Astrocyte (in vitro differentiated cells and primary cell): ENCODE measurements at regions not wholly inside any gene's neighbourhood (a gene's known extent, or its start where the extent isn't known, plus 50 kb on each side); places are given as distances from the start of the nearest gene placed in this dataset.
"Not testable (repeated sequence)": the region's sequence is repeated elsewhere in the genome, so short reads cannot be mapped to it uniquely, and the experiment has no call there.

Experiments used
- DNase-seq: peaks from one replicate; pipeline ENCODE4 v3.0.0-alpha.2; 2010; ENCODE audit warnings: low read depth
- FAIRE-seq: peaks from 2 replicates; lab custom pipeline; 2011; peaks lifted over from hg19 to GRCh38; lab: Jason Lieb, UNC
- H2AFZ ChIP-seq: 2 replicates; pipeline ENCODE4 v1.6.0; 2012; ENCODE audit warnings: low read depth, low read length, inconsistent platforms
- H3K27ac ChIP-seq: 2 replicates; pipeline ENCODE4 v1.5.1; 2011; ENCODE audit warnings: low read depth, low read length, inconsistent platforms
- H3K27me3 ChIP-seq: 2 replicates; pipeline ENCODE4 v1.6.0; 2011; ENCODE audit warnings: low read length, inconsistent platforms; ENCODE audit not compliant: insufficient read depth
- H3K36me3 ChIP-seq: 2 replicates; pipeline ENCODE4 v1.5.1; 2011; ENCODE audit warnings: low read length, inconsistent platforms; ENCODE audit not compliant: insufficient read depth
- H3K4me1 ChIP-seq: 2 replicates; pipeline ENCODE4 v1.5.1; 2011; ENCODE audit warnings: low read length, inconsistent platforms; ENCODE audit not compliant: insufficient read depth
- H3K4me2 ChIP-seq: 2 replicates; pipeline ENCODE4 v1.6.0; 2012; ENCODE audit warnings: low read length, inconsistent platforms
- H3K4me3 ChIP-seq: 2 replicates; pipeline ENCODE4 v1.5.1; 2011; ENCODE audit warnings: low read depth, mild to moderate bottlenecking, low read length, inconsistent platforms; ENCODE audit not compliant: insufficient read depth
- H3K79me2 ChIP-seq: 2 replicates; pipeline ENCODE4 v1.6.0; 2012; ENCODE audit warnings: mild to moderate bottlenecking, low read length, inconsistent platforms; ENCODE audit not compliant: insufficient read depth
- H3K9ac ChIP-seq: 2 replicates; pipeline ENCODE4 v1.6.0; 2012; ENCODE audit warnings: mild to moderate bottlenecking, low read length, inconsistent platforms
- H3K9me3 ChIP-seq: 2 replicates; pipeline ENCODE4 v1.5.1; 2012; ENCODE audit warnings: low read depth, mild to moderate bottlenecking, low read length, inconsistent platforms; ENCODE audit not compliant: insufficient read depth
- H4K20me1 ChIP-seq: 2 replicates; pipeline ENCODE4 v1.6.0; 2012; ENCODE audit warnings: low read length, inconsistent platforms; ENCODE audit not compliant: insufficient read depth
- H3K27ac Mint-ChIP-seq: one replicate; pipeline ENCODE4 v1.8.0; 2021; ENCODE audit warnings: mild to moderate bottlenecking, mixed read lengths; ENCODE audit not compliant: unreplicated experiment
- H3K27me3 Mint-ChIP-seq: one replicate; pipeline ENCODE4 v1.8.0; 2021; ENCODE audit warnings: low read depth, mixed read lengths; ENCODE audit not compliant: unreplicated experiment
- H3K36me3 Mint-ChIP-seq: one replicate; pipeline ENCODE4 v1.8.0; 2021; ENCODE audit warnings: low read depth, mixed read lengths; ENCODE audit not compliant: unreplicated experiment
- H3K4me1 Mint-ChIP-seq: one replicate; pipeline ENCODE4 v1.8.0; 2021; ENCODE audit warnings: low read depth, mixed read lengths; ENCODE audit not compliant: unreplicated experiment
- H3K4me3 Mint-ChIP-seq: one replicate; pipeline ENCODE4 v1.8.0; 2021; ENCODE audit warnings: mild to moderate bottlenecking, moderate library complexity, mixed read lengths; ENCODE audit not compliant: unreplicated experiment
- H3K9me3 Mint-ChIP-seq: one replicate; pipeline ENCODE4 v1.8.0; 2021; ENCODE audit warnings: mild to moderate bottlenecking, mixed read lengths; ENCODE audit not compliant: unreplicated experiment
- CTCF ChIP-seq: IDR thresholded peaks from 2 replicates; pipeline ENCODE4 v1.5.1; 2011; ENCODE audit warnings: low read depth, mild to moderate bottlenecking, inconsistent platforms, low read length, moderate library complexity; ENCODE audit not compliant: insufficient read depth
- EZH2 ChIP-seq: IDR thresholded peaks from 2 replicates; pipeline ENCODE4 v1.6.1; 2012; ENCODE audit warnings: mild to moderate bottlenecking, low read length, inconsistent platforms; ENCODE audit not compliant: insufficient read depth

GRCh38 chr10:11691319-11691755 is 50.8 kb upstream of the ECHDC3 start:
- H3K27ac Mint-ChIP-seq, result no peak overlapping the region
- Histone ChIP-seq H3K4me2 (no peak overlapping the region), H3K79me2 (no peaks in the 10 kb centered on the region), H3K9ac (no peak overlapping the region), H3K36me3 (no peaks in the 10 kb centered on the region), H3K27me3 (peaks cover 2% of the 10 kb centered on the region), H2AFZ (no peak overlapping the region), H3K9me3 (no peaks in the 10 kb centered on the region), H4K20me1 (no peaks in the 10 kb centered on the region), H3K27ac (no peak overlapping the region), H3K4me1 (peaks cover under 1% of the 10 kb centered on the region), H3K4me3 (no peak overlapping the region)
- H3K9me3 Mint-ChIP-seq, result no peaks in the 10 kb centered on the region
- TF ChIP-seq EZH2, result no peak
- no peak for TF ChIP-seq CTCF
- H3K36me3 Mint-ChIP-seq, result no peaks in the 10 kb centered on the region
- DNase-seq (no peak), FAIRE-seq (no peak)
- no peak overlapping the region for H3K4me3 Mint-ChIP-seq
- H3K4me1 Mint-ChIP-seq, result peaks cover 8% of the 10 kb centered on the region
- peaks cover 19% of the 10 kb centered on the region for H3K27me3 Mint-ChIP-seq

GRCh38 chr10:11689945-11690736 is 52.0 kb upstream of the ECHDC3 start:
- Histone ChIP-seq H3K27ac (no peak overlapping the region), H3K4me3 (no peak overlapping the region), H3K27me3 (peaks cover 2% of the 10 kb centered on the region), H3K9me3 (no peaks in the 10 kb centered on the region), H3K4me1 (peaks cover 11% of the 10 kb centered on the region), H3K36me3 (no peaks in the 10 kb centered on the region), H3K79me2 (no peaks in the 10 kb centered on the region), H2AFZ (no peak overlapping the region), H3K9ac (no peak overlapping the region), H4K20me1 (no peaks in the 10 kb centered on the region), H3K4me2 (no peak overlapping the region)
- DNase-seq (no peak), FAIRE-seq (no peak)
- Mint-ChIP-seq H3K4me3 (no peak overlapping the region), H3K27ac (no peak overlapping the region), H3K9me3 (no peaks in the 10 kb centered on the region), H3K36me3 (no peaks in the 10 kb centered on the region), H3K27me3 (peaks cover 13% of the 10 kb centered on the region), H3K4me1 (peaks cover 13% of the 10 kb centered on the region)
- TF ChIP-seq EZH2 (no peak), CTCF (no peak)

- DNase-seq, H4K20me1 ChIP-seq, H3K79me2 ChIP-seq, H3K9ac ChIP-seq, H3K36me3 ChIP-seq, H3K27me3 ChIP-seq, H3K36me3 Mint-ChIP-seq, H2AFZ ChIP-seq, H3K4me3 ChIP-seq, FAIRE-seq, H3K9me3 Mint-ChIP-seq, H3K9me3 ChIP-seq, H3K4me2 ChIP-seq, H3K27ac ChIP-seq: not testable (repeated sequence)
- Mint-ChIP-seq H3K4me1 (peaks cover 22% of the 10 kb centered on the region), H3K27ac (peak overlapping the region; percentile 69), H3K4me3 (peak overlapping the region; percentile 45), H3K27me3 (peaks cover 13% of the 10 kb centered on the region)
- peaks cover 18% of the 10 kb centered on the region for H3K4me1 ChIP-seq
Measured at GRCh38 chr10:11688448-11688795, 53.8 kb upstream of the ECHDC3 start.
